HG03064 (cell line): ENCODE measurements at regions not wholly inside any gene's neighbourhood (a gene's known extent, or its start where the extent isn't known, plus 50 kb on each side); places are given as distances from the start of the nearest gene placed in this dataset.
"Not testable (repeated sequence)": the region's sequence is repeated elsewhere in the genome, so short reads cannot be mapped to it uniquely, and the experiment has no call there.

Source experiments
- ATAC-seq: cut with Tn5 transposase; IDR thresholded peaks from one replicate; pipeline ENCODE4 v1.9.1; 2021; ENCODE audit warnings: low read depth; ENCODE audit not compliant: unreplicated experiment

DNA sequence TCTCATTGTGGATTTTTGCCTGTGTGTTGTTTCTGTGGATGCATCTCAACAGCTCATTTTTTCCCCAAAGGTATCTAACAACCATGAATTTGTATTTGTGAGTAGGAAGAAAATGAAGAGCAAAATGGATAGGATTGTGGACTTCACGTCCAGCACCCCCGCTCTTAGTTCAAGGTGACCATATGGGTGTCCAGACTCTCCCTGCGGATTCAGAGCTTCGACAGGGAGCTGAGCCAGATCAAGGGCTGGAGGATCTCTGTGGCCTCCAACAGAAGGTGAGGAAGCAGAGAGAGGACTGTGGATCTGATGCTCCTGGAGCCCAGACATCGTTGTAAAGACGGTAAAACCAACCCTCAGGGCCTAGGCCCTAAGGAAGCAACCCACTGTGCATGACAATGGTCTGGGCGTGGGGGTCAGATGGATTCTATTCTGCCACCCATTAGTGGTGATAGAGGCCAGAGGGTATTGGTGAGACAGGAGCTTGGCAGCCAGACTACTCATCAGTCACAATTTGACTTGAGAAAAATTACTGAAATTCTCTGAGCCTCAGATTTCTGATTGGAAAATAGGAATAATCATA is 659.7 kb upstream of the TMEM132C start:
- no peak for ATAC-seq

DNA sequence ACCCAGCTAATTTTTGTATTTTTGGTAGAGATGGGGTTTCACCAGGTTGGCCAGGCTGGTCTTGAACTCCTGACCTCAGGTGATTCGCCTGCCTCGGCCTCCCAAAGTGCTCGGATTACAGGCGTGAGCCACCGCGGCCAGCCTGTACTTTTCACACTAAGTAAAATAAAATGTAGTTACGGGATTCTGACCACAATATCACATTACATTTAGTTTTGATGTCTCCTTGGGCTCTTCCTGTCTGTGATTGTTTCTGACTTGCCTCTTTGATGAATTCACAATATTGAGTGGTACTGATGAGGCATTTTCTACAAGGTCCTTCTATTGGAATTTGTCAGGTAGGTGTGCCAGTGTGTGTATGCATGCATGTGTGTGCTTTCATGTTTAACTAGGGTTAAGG is 658.6 kb upstream of the TMEM132C start:
- ATAC-seq = not testable (repeated sequence)

DNA sequence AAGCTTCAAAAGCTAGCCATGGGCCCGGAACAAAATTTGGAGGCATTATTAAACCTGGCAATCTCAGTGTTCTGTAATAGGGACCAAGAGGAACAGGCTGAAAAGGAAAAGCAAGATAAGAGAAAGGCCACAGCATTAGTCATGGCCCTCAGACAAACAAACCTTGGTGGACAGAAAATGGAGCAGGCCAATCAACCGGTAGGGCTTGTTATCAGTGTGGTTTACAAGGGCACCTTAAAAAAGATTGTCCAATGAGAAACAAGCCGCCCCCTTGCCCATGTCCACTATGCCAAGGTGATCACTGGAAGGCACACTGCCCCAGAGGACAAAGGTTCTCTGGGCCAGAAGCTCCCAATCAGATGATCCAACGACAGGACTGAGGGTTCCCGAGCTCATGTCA is 653.9 kb upstream of the TMEM132C start:
- ATAC-seq = no peak

- ATAC-seq = no peak
These were observed 646.9 kb upstream of the TMEM132C start for GRCh38 chr12:127619869-127620734.

DNA sequence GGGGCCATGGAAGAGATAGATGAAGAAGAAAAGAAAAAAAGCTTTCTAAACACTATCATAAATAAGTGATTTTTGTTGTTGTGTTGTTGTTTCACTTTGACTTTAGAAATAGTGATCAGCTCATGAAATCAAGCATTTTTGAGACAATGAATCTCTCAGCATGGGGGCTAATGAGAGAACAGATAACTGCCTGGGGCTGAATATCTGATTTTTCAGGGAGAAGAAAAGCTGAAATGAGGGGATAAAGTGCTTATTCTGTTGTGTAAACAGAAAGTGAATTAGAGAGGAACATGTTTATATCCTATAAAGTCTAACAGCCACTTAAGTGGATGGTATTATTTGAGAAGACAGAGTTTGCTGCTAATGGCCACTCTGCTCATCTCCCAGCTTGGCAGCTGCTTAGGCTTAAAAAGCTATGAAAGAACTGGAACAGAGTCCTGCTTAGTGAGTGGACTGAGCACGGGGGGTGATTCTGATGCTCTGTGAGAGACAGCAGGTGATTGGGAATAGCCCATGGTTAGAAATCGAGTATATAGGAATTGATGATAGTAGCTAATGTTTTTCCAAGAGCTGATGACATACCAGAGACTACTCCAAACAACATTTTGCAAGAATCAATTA is 646.1 kb upstream of the TMEM132C start:
- ATAC-seq = no peak

- ATAC-seq = no peak
These were observed 645.6 kb upstream of the TMEM132C start for GRCh38 chr12:127621366-127621765.

DNA sequence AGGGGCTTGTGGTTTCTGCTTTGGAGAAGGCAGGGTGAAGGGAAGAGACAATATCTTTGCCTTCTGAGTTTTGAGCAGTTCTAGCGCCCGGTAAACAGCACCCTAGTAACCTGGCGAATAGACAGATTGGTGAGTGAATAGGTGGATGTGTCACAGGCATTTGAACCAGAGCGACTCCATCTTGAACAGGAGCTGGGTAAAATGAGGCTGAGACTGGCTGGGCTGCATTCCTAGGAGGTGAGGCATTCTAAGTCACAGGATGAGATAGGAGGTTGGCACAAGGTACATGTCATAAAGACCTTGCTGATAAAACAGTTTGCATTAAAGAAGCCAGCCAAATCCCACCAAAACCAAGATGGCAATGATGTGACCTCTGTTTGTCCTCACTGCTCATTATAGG is 643.6 kb upstream of the TMEM132C start:
- no peak for ATAC-seq

DNA sequence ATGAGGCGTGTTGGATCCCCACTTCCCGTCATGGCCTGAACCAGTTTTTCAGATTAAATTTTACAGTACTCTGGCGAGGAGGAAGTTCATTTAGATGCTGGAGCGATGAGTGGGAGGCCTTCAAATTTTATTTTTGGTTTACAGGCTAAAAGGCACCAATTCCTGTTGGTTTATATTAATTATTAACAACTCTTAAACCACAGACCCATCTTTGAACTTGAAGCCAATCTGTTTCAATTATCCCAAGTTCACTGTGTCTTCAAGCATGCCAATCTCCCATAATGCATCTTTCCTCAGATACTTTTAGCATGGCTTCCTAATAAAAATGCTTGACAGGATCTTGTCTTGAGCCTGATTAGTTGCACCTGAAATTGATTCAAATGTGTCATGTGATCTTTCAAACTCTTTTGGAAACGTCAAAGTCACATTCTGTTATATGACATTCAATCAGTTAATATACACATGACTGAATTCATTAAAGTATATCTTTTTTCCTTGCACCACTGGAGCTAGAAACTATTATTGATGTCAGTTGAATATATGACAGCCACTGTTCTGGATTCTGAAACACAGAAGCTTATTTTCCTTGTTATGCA is 641.7 kb upstream of the TMEM132C start:
- no peak for ATAC-seq

GRCh38 chr12:127628645-127629044 is 638.3 kb upstream of the TMEM132C start:
- no peak for ATAC-seq

GRCh38 chr12:127629066-127629820 is 637.7 kb upstream of the TMEM132C start:
- no peak for ATAC-seq

DNA sequence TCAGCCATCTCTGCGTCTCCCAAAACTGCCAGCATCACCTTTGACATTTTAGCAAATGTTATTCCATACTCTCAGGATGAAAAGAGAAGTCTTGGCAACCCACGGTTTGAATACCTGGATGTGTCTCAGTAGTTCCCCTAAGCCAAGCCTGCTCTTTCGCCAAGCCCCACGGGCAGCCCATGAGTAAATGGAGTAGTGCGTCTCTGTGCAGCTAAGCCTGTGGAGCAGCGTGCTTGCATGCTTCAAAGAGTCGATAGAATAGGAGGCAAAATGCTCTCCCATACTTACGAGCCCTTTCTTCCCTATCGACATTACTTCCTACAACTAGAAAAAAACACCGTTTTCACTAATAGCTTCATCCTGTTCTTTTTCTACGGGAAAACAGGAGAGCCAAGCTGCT is 634.5 kb upstream of the TMEM132C start:
- no peak for ATAC-seq

- no peak for ATAC-seq
These were observed 631.1 kb upstream of the TMEM132C start for GRCh38 chr12:127635838-127636237.

- no peak for ATAC-seq
These were observed 630.1 kb upstream of the TMEM132C start for GRCh38 chr12:127636882-127637281.

DNA sequence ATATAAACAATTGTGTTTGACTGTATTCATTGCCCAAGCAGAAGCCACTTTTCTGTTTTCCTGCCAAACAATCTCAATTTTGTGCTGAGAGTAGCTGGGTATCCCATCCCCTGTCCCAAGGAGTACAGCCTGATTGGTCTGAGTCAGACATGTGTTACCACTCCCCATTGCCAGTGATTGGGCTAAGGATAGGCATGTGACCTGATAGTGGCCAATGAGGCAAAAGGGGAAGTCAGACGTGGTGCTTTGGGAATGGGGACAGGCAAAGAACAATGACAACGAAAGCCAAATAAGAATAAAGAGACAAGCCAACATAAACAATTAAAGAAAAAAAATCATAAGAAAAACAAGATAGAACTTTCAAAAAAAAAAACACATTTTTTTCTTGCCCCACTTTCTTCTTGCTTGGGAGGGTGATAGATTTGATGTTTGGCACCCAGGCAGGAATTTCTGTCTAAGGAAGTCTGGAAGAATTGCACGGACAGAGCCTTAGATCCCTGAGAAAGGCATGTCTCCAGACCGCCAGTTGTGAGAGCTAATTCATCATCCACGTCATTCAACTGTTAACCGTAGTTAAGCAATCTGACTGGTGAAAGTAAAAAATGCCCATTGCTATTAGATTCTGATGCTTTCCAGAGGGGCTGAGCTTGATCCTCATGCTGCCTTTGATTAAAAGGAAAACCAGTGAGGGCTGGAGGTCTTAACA is 626.6 kb upstream of the TMEM132C start:
- ATAC-seq = no peak

DNA sequence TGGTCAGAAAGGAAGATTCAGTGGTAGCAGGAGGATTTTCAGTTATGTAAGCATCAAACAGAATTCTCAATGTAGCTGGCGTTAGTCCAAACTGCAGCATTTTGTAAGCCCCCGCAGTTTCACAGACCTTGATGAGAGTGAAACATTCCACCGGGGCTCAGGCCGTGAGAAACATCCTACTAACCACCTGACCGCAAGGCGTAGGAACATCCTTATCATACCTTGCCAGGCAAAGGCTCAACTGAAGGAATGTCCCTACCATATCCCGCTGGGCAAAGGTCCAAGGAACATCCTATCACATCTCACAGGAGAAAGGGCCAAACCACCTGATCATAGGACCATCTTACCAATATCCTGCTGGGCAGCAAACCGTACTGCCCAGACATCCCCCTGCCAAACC is 624.8 kb upstream of the TMEM132C start:
- ATAC-seq = no peak

GRCh38 chr12:127648321-127648720 is 618.6 kb upstream of the TMEM132C start:
- no peak for ATAC-seq

GRCh38 chr12:127649961-127650360 is 617.0 kb upstream of the TMEM132C start:
- ATAC-seq = no peak

- no peak for ATAC-seq
These were observed 616.3 kb upstream of the TMEM132C start for GRCh38 chr12:127650626-127651025.

GRCh38 chr12:127652281-127652680 is 614.7 kb upstream of the TMEM132C start:
- no peak for ATAC-seq

DNA sequence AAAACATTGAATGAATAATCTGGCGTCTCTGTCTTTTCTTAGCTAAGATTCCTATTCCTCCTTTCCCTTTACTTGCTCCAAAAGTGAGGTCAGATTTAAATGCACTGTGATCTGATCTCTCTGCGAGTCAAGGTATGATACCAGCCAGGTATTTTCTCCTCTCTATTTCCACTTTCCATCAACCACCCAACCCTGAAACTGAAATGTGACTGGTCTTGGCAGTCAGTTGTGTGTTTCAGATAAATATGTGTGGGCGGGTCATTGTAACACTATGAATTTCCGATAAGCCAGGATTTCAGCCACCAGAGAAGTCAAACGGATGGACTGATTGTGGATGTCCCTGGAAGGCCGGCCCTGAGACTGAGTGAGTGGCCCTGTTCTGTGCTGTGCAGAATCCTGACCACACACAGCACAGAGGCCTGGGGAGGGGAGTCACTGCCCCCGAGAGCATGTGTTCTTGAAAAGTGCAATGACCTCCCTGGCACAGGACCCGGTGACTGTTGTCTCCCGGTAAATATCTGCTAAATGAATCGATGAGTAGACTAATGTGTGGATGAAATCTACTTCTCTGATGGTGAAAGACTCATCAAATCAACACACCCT is 612.5 kb upstream of the TMEM132C start:
- no peak for ATAC-seq
